ENCODE measurements at regions not wholly inside any gene's neighbourhood (a gene's known extent, or its start where the extent isn't known, plus 50 kb on each side); places are given as distances from the start of the nearest gene placed in this dataset.

DNA sequence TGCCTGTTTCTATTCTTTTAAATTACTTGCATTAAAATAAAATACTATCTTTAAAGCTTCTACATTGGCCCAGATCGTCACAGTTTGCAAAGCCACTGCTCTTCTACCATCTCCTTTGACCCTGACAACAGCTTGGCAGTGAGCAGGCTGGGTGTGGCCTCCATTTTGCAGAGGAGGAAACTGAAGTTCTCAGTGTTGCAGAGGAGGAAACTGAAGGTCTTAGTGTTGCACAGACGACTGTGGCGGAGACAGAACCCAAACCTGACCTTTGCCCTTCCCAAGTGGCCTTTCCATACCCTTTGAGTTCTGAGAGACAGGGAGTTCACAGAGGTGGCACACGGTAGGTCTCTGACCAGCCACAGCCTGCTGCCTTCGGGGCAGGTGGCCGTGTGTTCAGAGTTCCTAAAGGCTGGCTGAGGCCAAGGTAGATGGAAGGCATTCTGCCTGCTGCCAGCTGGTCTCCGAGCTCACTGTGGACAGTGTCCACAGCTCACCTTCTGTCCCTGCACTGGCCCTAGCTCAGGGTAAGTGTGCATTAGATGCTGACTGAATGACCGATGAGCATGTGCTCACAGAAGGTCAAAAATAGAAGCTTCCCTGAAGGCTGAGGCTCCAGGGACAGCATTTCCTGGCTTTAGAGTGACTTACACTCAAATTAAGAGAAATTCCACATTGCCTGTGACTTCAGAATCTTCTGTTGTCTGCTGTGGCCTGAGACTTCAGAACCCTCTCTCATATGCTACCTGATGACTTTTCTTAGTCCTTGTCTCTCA lies 113.5 kb upstream of the SLC24A3 start:
- Histone ChIP-seq H3K27me3 (ENCODE audit: control insufficient read depth in 2 of 2, insufficient read depth in 2 of 2, low read length in 2 of 2) (no peaks in the 10 kb centered on the region), H3K9me1 (ENCODE audit: control insufficient read depth, insufficient read depth, low read length) (no peaks in the 10 kb centered on the region), H2AFZ (ENCODE audit: low read depth, low read length) (no peak overlapping the region), H3K4me2 (ENCODE audit: insufficient read depth, low read length) (no peak overlapping the region), H3K36me3 (ENCODE audit: control insufficient read depth, insufficient read depth, low read length) (no peaks in the 10 kb centered on the region), H3K4me3 (no peak overlapping the region), H3K9me3 (replicated peaks; ENCODE audit: control insufficient read depth, insufficient read depth, low read depth, low read length) (no peaks in the 10 kb centered on the region), H3K27ac (ENCODE audit: extremely low read depth, low read depth, low read length) (no peak overlapping the region), H3K4me1 (replicated peaks in 1 of 2; ENCODE audit: control insufficient read depth in 2 of 2, insufficient read depth in 2 of 2, low read length in 2 of 2) (no peaks in the 10 kb centered on the region), H4K20me1 (replicated peaks; ENCODE audit: control insufficient read depth, insufficient read depth, low read length) (no peaks in the 10 kb centered on the region), H3K79me2 (ENCODE audit: control insufficient read depth, insufficient read depth, low read length) (no peaks in the 10 kb centered on the region), H3K9ac (ENCODE audit: insufficient read depth in 1 of 2, low read depth in 2 of 2, low read length in 2 of 2) (no peak overlapping the region; a peak in 1 of 4 replicates)
- no peak for DNase-seq (ENCODE audit: extremely low read depth in 1 of 4, low spot score in 3 of 4)
- 3% methylated on average over 7 of the region's 8 CpGs for whole genome bisulfite sequencing (ENCODE audit: insufficient coverage, low coverage, missing lambda C conversion rate)
- no peak for ATAC-seq
- no peak for FAIRE-seq
- intact Hi-C loops (cut with micrococcal nuclease) = no loop called here
- no peak for TF ChIP-seq ZNF124 (CRISPR knock-in tag; IDR thresholded peaks at IDR 0.05)
- no peak for TF ChIP-seq ZNF695 (CRISPR knock-in tag; IDR thresholded peaks at IDR 0.05)
- no peak for TF ChIP-seq KDM2B (CRISPR knock-in tag; IDR thresholded peaks at IDR 0.05)
- TF ChIP-seq, protein P1, sequence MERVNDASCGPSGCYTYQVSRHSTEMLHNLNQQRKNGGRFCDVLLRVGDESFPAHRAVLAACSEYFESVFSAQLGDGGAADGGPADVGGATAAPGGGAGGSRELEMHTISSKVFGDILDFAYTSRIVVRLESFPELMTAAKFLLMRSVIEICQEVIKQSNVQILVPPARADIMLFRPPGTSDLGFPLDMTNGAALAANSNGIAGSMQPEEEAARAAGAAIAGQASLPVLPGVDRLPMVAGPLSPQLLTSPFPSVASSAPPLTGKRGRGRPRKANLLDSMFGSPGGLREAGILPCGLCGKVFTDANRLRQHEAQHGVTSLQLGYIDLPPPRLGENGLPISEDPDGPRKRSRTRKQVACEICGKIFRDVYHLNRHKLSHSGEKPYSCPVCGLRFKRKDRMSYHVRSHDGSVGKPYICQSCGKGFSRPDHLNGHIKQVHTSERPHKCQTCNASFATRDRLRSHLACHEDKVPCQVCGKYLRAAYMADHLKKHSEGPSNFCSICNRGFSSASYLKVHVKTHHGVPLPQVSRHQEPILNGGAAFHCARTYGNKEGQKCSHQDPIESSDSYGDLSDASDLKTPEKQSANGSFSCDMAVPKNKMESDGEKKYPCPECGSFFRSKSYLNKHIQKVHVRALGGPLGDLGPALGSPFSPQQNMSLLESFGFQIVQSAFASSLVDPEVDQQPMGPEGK (CRISPR knock-in tag; IDR thresholded peaks at IDR 0.05; ENCODE audit: borderline replicate concordance) = no peak
- TF ChIP-seq CREB5 (CRISPR knock-in tag; IDR thresholded peaks at IDR 0.05) = no peak
- no peak for TF ChIP-seq IFI16 (CRISPR knock-in tag; IDR thresholded peaks at IDR 0.05)
- TF ChIP-seq, protein P2, sequence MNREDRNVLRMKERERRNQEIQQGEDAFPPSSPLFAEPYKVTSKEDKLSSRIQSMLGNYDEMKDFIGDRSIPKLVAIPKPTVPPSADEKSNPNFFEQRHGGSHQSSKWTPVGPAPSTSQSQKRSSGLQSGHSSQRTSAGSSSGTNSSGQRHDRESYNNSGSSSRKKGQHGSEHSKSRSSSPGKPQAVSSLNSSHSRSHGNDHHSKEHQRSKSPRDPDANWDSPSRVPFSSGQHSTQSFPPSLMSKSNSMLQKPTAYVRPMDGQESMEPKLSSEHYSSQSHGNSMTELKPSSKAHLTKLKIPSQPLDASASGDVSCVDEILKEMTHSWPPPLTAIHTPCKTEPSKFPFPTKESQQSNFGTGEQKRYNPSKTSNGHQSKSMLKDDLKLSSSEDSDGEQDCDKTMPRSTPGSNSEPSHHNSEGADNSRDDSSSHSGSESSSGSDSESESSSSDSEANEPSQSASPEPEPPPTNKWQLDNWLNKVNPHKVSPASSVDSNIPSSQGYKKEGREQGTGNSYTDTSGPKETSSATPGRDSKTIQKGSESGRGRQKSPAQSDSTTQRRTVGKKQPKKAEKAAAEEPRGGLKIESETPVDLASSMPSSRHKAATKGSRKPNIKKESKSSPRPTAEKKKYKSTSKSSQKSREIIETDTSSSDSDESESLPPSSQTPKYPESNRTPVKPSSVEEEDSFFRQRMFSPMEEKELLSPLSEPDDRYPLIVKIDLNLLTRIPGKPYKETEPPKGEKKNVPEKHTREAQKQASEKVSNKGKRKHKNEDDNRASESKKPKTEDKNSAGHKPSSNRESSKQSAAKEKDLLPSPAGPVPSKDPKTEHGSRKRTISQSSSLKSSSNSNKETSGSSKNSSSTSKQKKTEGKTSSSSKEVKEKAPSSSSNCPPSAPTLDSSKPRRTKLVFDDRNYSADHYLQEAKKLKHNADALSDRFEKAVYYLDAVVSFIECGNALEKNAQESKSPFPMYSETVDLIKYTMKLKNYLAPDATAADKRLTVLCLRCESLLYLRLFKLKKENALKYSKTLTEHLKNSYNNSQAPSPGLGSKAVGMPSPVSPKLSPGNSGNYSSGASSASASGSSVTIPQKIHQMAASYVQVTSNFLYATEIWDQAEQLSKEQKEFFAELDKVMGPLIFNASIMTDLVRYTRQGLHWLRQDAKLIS (CRISPR knock-in tag; IDR thresholded peaks at IDR 0.05) = no peak
- no peak for TF ChIP-seq ZBTB34 (CRISPR knock-in tag; IDR thresholded peaks at IDR 0.05)
- TF ChIP-seq, protein P3, sequence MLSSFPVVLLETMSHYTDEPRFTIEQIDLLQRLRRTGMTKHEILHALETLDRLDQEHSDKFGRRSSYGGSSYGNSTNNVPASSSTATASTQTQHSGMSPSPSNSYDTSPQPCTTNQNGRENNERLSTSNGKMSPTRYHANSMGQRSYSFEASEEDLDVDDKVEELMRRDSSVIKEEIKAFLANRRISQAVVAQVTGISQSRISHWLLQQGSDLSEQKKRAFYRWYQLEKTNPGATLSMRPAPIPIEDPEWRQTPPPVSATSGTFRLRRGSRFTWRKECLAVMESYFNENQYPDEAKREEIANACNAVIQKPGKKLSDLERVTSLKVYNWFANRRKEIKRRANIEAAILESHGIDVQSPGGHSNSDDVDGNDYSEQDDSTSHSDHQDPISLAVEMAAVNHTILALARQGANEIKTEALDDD (IDR thresholded peaks at IDR 0.05) = no peak
- no peak for TF ChIP-seq HMG20B (CRISPR knock-in tag; IDR thresholded peaks at IDR 0.05)
- no peak for TF ChIP-seq DPF2 (IDR thresholded peaks at IDR 0.05)
- TF ChIP-seq FIP1L1 (IDR thresholded peaks at IDR 0.05; ENCODE audit: low read depth, low read length, poor library complexity, severe bottlenecking) = no peak
- in situ Hi-C loops (cut with MboI) = no loop called here
- ChIA-PET CTCF (ENCODE audit: low intra/inter-chr PET ratio) (no interaction called here), POLR2A (no interaction called here)
- BruUV-seq (replicated peaks) = no TSS peak
